SK-N-SH (cell line): ENCODE measurements at regions not wholly inside any gene's neighbourhood (a gene's known extent, or its start where the extent isn't known, plus 50 kb on each side); places are given as distances from the start of the nearest gene placed in this dataset.

ENCODE experiments used
- CTCF ChIA-PET: fragments of 300-600, 350-600 bp; formaldehyde crosslinking; extraction: SDS; loops from one replicate; lab custom pipeline; 2021; lab: Yijun Ruan, JAX
- POLR2A ChIA-PET: fragments of 350-600 bp; sonication (Branson Sonifier 250); formaldehyde crosslinking; extraction: SDS; loops from one replicate; lab custom pipeline; 2020; ENCODE audit warnings: antibody characterized with exemption, inconsistent platforms; lab: Yijun Ruan, JAX
- DNase-seq: peaks from one replicate; pipeline ENCODE4 v3.0.0; 2012
- H2AFZ ChIP-seq: fragments of 200-600 bp; sonication (generic); 2 replicates; pipeline ENCODE4 v1.8.1; 2016; ENCODE audit warnings: antibody characterized with exemption, mild to moderate bottlenecking, low read depth
- H3F3A ChIP-seq: fragments of 200-600 bp; sonication (generic); replicated peaks from 2 replicates; pipeline ENCODE3; 2016; ENCODE audit warnings: antibody characterized with exemption, mild to moderate bottlenecking; ENCODE audit not compliant: insufficient read depth
- H3K27ac ChIP-seq, 2 experiments: fragments of 200-500 bp in 1 of 2; fragments of 200-600 bp in 1 of 2; sonication (Bioruptor generic) in 1 of 2; sonication (generic), shearing (Covaris generic) in 1 of 2; 2 replicates each; pipeline versions ENCODE4 v1.5.1 to v1.6.1; 2014 to 2016; ENCODE audit warnings: low read depth in 2 of 2, inconsistent platforms in 1 of 2, low read length in 1 of 2, mild to moderate bottlenecking in 1 of 2, mixed read lengths in 1 of 2
- H3K27me3 ChIP-seq: fragments of 200-600 bp; sonication (generic), shearing (Covaris generic); 2 replicates; pipeline ENCODE4 v1.6.1; 2016; ENCODE audit warnings: mixed run types; ENCODE audit not compliant: insufficient read depth
- H3K36me3 ChIP-seq, 2 experiments: fragments of 200-500 bp in 1 of 2; fragments of 200-600 bp in 1 of 2; sonication (Bioruptor generic) in 1 of 2; sonication (generic) in 1 of 2; replicated peaks in 1 of 2; 2 replicates each; pipeline versions ENCODE3 to v1.5.1; 2014 to 2016; ENCODE audit warnings: low read length in 1 of 2, mild to moderate bottlenecking in 1 of 2; ENCODE audit not compliant: insufficient read depth in 2 of 2, control insufficient read depth in 1 of 2
- H3K4me1 ChIP-seq, 2 experiments: fragments of 200-500 bp in 1 of 2; fragments of 200-600 bp in 1 of 2; sonication (Bioruptor generic) in 1 of 2; sonication (generic), shearing (Covaris generic) in 1 of 2; 2 replicates each; pipeline versions ENCODE4 v1.5.1 to v1.6.1; 2014 to 2016; ENCODE audit warnings: low read depth in 1 of 2, low read length in 1 of 2, mixed run types in 1 of 2; ENCODE audit not compliant: insufficient read depth in 2 of 2, control insufficient read depth in 1 of 2
- H3K4me2 ChIP-seq: fragments of 200-600 bp; sonication (generic), shearing (Covaris generic); 2 replicates; pipeline ENCODE4 v1.6.1; 2017; ENCODE audit warnings: mixed run types
- H3K4me3 ChIP-seq, 2 experiments: fragments of 200-500 bp in 1 of 2; fragments of 200-600 bp in 1 of 2; sonication (Bioruptor generic) in 1 of 2; sonication (generic), shearing (Covaris generic) in 1 of 2; 2 replicates each; pipeline versions ENCODE4 v1.5.1 to v1.8.1; 2014 to 2016; ENCODE audit warnings: low read depth in 2 of 2, inconsistent platforms in 1 of 2, low read length in 1 of 2, mild to moderate bottlenecking in 1 of 2, mixed read lengths in 1 of 2, moderate library complexity in 1 of 2
- H3K79me2 ChIP-seq: fragments of 200-600 bp; sonication (generic); 2 replicates; pipeline ENCODE4 v1.8.1; 2017; ENCODE audit warnings: mild to moderate bottlenecking; ENCODE audit not compliant: insufficient read depth
- H3K9ac ChIP-seq: fragments of 200-600 bp; sonication (generic); 2 replicates; pipeline ENCODE4 v1.6.1; 2017; ENCODE audit warnings: mixed run types
- H3K9me2 ChIP-seq: fragments of 200-600 bp; sonication (generic); 2 replicates; pipeline ENCODE4 v1.6.1; 2017; ENCODE audit warnings: mixed run types
- H3K9me3 ChIP-seq: fragments of 200-600 bp; sonication (generic); 2 replicates; pipeline ENCODE4 v1.6.1; 2017; ENCODE audit warnings: mixed run types, mild to moderate bottlenecking, moderate library complexity
- H4K20me1 ChIP-seq: fragments of 200-600 bp; sonication (generic); 2 replicates; pipeline ENCODE4 v1.6.1; 2017; ENCODE audit warnings: mild to moderate bottlenecking, mixed run types; ENCODE audit not compliant: insufficient read depth
- EZH2phosphoT487 ChIP-seq: fragments of 200-600 bp; sonication (generic); IDR thresholded peaks from 2 replicates; pipeline ENCODE4 v1.6.1; 2017; ENCODE audit warnings: low read depth, mixed run types, mild to moderate bottlenecking, antibody characterized with exemption, moderate library complexity, borderline replicate concordance
- FOXJ3 ChIP-seq: sonication (generic); formaldehyde crosslinking; IDR thresholded peaks from 2 replicates; pipeline ENCODE4 v1.5.1; 2020; ENCODE audit warnings: mild to moderate bottlenecking, missing genetic modification reagents
- NFIC ChIP-seq: IDR thresholded peaks from 2 replicates; pipeline ENCODE4 v1.4.0; 2012; ENCODE audit warnings: borderline replicate concordance
- RFX5 ChIP-seq: IDR thresholded peaks from 2 replicates; pipeline ENCODE4 v1.6.1; 2012; ENCODE audit warnings: mild to moderate bottlenecking, improper control_type of control experiment, low read length
- WGBS: methylation state at CpG from one replicate; pipeline ENCODE4 v1.1.6; 2017; ENCODE audit warnings: low lambda C conversion rate; 5-methylcytosine and 5-hydroxymethylcytosine counted together
- TF ChIP-seq, protein P1 (sequence below): IDR thresholded peaks from 2 replicates; pipeline ENCODE4 v1.4.0; 2012; ENCODE audit warnings: low read depth, borderline replicate concordance
- TF ChIP-seq, protein P2 (sequence below): fragments of 150-350 bp; IDR thresholded peaks from 2 replicates; pipeline ENCODE4 v1.6.1; 2017; ENCODE audit warnings: antibody characterized with exemption, low read length, low read depth, borderline replicate concordance
- TF ChIP-seq, protein P3 (sequence below): IDR thresholded peaks from 2 replicates; pipeline ENCODE4; 2012
- TF ChIP-seq, protein P4 (sequence below): IDR thresholded peaks from 2 replicates; pipeline ENCODE4 v1.6.1; 2012; ENCODE audit warnings: mild to moderate bottlenecking, low read depth, low read length, moderate library complexity
- TF ChIP-seq, protein P5 (sequence below): IDR thresholded peaks from 2 replicates; pipeline ENCODE4 v1.4.0; 2012; ENCODE audit warnings: low read depth, borderline replicate concordance
- TF ChIP-seq, protein P6 (sequence below): fragments of 200-600 bp; sonication (generic); IDR thresholded peaks from 2 replicates; pipeline ENCODE4 v1.6.1; 2017; ENCODE audit warnings: antibody characterized with exemption, mild to moderate bottlenecking, moderate library complexity
- TF ChIP-seq, protein P7 (sequence below): IDR thresholded peaks from 2 replicates; pipeline ENCODE4 v1.4.0; 2012; ENCODE audit warnings: low read depth

DNA sequence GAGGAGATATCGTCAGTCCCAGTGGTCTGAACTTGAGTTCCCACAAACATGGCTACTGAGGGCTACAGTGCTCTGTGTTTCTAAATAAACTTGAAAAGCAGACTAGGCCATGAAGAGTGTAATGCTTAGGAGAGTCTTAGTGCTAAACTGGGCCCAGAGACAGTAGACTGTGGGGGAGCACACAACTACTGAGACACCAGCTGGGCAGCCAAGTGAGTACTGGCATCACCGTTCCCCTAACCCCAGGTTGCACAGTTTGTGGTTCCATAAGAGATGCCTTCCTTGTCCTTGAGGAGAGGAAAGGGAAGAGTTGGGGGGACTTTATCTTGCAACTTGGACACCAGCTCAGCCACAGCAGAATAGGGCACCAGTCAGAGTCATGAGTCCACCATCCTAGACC, 172.1 kb upstream of the DMRTA1 start:
- Histone ChIP-seq H3K4me2 (no peak overlapping the region), H3K27me3 (no peaks in the 10 kb centered on the region), H3K4me1 (no peaks in the 10 kb centered on the region), H2AFZ (no peak overlapping the region), H3K9me2 (no peaks in the 10 kb centered on the region), H3K9me3 (no peaks in the 10 kb centered on the region), H3K27ac (no peak overlapping the region), H3K36me3 (no peaks in the 10 kb centered on the region), H4K20me1 (no peaks in the 10 kb centered on the region), H3K79me2 (no peaks in the 10 kb centered on the region), H3K4me3 (no peak overlapping the region), H3K9ac (no peak overlapping the region), H3F3A (no peaks in the 10 kb centered on the region)
- WGBS = 29% methylated on average over 2 of the region's 2 CpGs
- DNase-seq = no peak
- CTCF ChIA-PET = no interaction called here
- TF ChIP-seq, protein P1, sequence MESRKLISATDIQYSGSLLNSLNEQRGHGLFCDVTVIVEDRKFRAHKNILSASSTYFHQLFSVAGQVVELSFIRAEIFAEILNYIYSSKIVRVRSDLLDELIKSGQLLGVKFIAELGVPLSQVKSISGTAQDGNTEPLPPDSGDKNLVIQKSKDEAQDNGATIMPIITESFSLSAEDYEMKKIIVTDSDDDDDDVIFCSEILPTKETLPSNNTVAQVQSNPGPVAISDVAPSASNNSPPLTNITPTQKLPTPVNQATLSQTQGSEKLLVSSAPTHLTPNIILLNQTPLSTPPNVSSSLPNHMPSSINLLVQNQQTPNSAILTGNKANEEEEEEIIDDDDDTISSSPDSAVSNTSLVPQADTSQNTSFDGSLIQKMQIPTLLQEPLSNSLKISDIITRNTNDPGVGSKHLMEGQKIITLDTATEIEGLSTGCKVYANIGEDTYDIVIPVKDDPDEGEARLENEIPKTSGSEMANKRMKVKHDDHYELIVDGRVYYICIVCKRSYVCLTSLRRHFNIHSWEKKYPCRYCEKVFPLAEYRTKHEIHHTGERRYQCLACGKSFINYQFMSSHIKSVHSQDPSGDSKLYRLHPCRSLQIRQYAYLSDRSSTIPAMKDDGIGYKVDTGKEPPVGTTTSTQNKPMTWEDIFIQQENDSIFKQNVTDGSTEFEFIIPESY = no peak
- TF ChIP-seq, protein P2, sequence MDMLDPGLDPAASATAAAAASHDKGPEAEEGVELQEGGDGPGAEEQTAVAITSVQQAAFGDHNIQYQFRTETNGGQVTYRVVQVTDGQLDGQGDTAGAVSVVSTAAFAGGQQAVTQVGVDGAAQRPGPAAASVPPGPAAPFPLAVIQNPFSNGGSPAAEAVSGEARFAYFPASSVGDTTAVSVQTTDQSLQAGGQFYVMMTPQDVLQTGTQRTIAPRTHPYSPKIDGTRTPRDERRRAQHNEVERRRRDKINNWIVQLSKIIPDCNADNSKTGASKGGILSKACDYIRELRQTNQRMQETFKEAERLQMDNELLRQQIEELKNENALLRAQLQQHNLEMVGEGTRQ = no peak
- TF ChIP-seq, protein P3, sequence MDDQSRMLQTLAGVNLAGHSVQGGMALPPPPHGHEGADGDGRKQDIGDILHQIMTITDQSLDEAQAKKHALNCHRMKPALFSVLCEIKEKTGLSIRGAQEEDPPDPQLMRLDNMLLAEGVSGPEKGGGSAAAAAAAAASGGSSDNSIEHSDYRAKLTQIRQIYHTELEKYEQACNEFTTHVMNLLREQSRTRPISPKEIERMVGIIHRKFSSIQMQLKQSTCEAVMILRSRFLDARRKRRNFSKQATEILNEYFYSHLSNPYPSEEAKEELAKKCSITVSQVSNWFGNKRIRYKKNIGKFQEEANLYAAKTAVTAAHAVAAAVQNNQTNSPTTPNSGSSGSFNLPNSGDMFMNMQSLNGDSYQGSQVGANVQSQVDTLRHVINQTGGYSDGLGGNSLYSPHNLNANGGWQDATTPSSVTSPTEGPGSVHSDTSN = no peak
- TF ChIP-seq, protein P4, sequence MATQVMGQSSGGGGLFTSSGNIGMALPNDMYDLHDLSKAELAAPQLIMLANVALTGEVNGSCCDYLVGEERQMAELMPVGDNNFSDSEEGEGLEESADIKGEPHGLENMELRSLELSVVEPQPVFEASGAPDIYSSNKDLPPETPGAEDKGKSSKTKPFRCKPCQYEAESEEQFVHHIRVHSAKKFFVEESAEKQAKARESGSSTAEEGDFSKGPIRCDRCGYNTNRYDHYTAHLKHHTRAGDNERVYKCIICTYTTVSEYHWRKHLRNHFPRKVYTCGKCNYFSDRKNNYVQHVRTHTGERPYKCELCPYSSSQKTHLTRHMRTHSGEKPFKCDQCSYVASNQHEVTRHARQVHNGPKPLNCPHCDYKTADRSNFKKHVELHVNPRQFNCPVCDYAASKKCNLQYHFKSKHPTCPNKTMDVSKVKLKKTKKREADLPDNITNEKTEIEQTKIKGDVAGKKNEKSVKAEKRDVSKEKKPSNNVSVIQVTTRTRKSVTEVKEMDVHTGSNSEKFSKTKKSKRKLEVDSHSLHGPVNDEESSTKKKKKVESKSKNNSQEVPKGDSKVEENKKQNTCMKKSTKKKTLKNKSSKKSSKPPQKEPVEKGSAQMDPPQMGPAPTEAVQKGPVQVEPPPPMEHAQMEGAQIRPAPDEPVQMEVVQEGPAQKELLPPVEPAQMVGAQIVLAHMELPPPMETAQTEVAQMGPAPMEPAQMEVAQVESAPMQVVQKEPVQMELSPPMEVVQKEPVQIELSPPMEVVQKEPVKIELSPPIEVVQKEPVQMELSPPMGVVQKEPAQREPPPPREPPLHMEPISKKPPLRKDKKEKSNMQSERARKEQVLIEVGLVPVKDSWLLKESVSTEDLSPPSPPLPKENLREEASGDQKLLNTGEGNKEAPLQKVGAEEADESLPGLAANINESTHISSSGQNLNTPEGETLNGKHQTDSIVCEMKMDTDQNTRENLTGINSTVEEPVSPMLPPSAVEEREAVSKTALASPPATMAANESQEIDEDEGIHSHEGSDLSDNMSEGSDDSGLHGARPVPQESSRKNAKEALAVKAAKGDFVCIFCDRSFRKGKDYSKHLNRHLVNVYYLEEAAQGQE = no peak
- TF ChIP-seq, protein P5, sequence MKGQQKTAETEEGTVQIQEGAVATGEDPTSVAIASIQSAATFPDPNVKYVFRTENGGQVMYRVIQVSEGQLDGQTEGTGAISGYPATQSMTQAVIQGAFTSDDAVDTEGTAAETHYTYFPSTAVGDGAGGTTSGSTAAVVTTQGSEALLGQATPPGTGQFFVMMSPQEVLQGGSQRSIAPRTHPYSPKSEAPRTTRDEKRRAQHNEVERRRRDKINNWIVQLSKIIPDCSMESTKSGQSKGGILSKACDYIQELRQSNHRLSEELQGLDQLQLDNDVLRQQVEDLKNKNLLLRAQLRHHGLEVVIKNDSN = no peak
- POLR2A ChIA-PET = no interaction called here

DNA sequence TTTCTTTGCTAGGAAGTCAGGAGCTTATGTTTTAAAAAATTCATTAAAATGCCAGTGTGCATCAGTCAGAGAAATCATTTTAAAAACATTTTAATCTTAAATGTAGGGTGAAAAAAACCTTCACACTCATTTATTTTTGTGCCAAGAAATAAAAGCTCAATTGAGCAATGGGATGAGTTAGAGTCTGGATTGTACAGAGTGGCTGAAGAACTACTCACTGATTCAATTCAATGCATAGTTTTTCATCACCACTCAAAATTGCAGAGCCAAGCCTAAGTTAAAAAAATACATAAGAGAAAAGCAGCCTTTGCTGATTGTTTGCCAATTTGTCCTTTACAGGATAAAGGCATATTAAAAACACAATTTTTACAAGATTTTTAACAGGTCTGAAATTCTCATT, 168.2 kb upstream of the DMRTA1 start:
- H4K20me1 ChIP-seq = no peaks in the 10 kb centered on the region
- H2AFZ ChIP-seq = no peak overlapping the region
- no peaks in the 10 kb centered on the region for H3K9me3 ChIP-seq
- H3K79me2 ChIP-seq = no peaks in the 10 kb centered on the region
- ChIA-PET POLR2A (no interaction called here), CTCF (no interaction called here)
- no peak overlapping the region for H3K4me2 ChIP-seq
- no peak for DNase-seq
- H3K27ac ChIP-seq = no peak overlapping the region
- no peaks in the 10 kb centered on the region for H3K36me3 ChIP-seq
- no peaks in the 10 kb centered on the region for H3K27me3 ChIP-seq
- no peaks in the 10 kb centered on the region for H3F3A ChIP-seq
- no peaks in the 10 kb centered on the region for H3K4me1 ChIP-seq
- TF ChIP-seq FOXJ3 (CRISPR knock-in tag) (no peak), EZH2phosphoT487 (no peak), RFX5 (no peak), NFIC (no peak)
- TF ChIP-seq, protein P3 = no peak
- TF ChIP-seq, protein P6, sequence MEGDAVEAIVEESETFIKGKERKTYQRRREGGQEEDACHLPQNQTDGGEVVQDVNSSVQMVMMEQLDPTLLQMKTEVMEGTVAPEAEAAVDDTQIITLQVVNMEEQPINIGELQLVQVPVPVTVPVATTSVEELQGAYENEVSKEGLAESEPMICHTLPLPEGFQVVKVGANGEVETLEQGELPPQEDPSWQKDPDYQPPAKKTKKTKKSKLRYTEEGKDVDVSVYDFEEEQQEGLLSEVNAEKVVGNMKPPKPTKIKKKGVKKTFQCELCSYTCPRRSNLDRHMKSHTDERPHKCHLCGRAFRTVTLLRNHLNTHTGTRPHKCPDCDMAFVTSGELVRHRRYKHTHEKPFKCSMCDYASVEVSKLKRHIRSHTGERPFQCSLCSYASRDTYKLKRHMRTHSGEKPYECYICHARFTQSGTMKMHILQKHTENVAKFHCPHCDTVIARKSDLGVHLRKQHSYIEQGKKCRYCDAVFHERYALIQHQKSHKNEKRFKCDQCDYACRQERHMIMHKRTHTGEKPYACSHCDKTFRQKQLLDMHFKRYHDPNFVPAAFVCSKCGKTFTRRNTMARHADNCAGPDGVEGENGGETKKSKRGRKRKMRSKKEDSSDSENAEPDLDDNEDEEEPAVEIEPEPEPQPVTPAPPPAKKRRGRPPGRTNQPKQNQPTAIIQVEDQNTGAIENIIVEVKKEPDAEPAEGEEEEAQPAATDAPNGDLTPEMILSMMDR = no peak
- TF ChIP-seq, protein P7, sequence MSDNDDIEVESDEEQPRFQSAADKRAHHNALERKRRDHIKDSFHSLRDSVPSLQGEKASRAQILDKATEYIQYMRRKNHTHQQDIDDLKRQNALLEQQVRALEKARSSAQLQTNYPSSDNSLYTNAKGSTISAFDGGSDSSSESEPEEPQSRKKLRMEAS = no peak
- no peak overlapping the region for H3K9ac ChIP-seq
- H3K9me2 ChIP-seq = no peaks in the 10 kb centered on the region
- H3K4me3 ChIP-seq = no peak overlapping the region
